GM19193 (cell line): ENCODE measurements at regions not wholly inside any gene's neighbourhood (a gene's known extent, or its start where the extent isn't known, plus 50 kb on each side); places are given as distances from the start of the nearest gene placed in this dataset.

Experiments used
- POLR2A ChIP-seq: IDR thresholded peaks from 4 replicates; pipeline ENCODE4 v1.6.1; 2011; ENCODE audit not compliant: insufficient read depth, insufficient read length; ENCODE audit errors: extremely low read depth

DNA sequence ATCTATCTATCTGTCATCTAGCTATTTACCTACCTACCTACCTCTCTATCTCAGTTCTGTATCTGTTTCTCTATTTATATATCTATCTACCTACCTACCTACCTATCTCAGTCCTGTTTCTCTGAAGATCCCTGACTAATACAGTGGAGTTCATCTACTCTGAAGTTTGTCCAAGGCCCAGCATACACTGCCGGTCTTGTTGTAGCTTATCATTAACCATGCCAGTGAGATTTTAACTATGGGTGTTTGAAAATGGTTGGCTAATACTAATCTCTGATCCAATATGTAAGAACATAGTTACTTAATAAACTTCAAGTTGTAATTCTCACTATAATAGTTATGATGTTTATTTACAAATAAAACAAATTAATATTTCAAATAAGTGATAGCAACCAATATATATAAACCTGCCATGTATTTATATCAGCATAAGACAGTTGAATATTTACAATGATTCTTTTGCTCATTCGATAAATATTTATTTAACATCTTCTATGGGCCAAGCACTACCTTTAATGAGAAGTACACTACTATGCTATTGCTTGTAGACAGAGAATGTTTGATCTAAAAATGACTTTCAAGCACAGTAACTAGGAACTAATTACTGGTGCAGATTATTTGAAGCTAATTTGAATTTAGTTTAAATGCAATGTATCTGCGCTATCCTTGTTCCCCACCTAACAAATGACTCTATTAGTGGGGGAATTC, 242.1 kb downstream of the KLF5 start:
- no peak for TF ChIP-seq POLR2A

DNA sequence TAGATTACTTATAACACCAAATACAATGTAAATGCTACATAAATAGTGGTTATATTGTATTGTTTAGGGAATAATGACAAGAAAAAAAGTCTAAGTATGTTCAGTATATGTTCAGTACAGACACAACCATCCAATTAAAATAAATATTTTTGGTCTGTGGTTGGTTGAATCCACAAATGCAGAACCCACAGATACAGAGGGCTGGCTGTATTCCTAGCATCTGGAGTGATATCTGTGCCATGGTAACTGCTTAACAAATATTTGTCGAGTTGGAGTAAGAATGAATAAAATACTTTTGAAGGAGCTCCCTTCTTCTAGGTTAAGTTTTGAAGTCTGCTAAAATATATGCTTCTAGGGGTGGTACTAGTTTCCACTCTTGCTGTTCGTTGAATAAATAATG, 241.0 kb downstream of the KLF5 start:
- no peak for TF ChIP-seq POLR2A

DNA sequence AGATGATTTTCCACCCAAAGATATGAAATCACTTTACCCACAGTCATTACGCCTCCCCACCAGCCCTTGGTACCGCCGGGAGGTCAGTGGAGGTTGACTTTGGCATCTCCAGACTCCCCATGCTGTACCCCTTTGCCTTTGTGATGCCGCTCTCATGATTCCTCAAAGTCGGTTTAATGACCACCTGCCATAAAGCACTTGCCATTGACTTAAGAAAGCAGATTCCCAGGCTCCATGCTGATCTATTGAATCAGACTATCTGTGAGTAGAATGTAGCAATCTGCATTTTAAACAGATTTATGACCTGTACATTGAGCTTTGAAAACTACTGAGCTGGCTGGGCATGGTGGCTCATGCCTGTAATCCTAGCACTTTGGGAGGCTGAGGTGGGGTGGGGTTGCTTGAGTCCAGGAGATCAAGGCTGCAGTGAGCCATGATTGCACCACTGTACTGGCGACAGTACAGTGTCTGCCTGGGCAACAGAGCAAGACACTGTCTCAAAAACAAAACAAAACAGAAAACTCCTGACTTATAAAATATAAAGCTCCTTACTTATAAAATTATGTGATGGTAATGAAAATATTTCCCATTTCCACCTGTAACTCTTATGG, 235.2 kb downstream of the KLF5 start:
- no peak for TF ChIP-seq POLR2A

DNA sequence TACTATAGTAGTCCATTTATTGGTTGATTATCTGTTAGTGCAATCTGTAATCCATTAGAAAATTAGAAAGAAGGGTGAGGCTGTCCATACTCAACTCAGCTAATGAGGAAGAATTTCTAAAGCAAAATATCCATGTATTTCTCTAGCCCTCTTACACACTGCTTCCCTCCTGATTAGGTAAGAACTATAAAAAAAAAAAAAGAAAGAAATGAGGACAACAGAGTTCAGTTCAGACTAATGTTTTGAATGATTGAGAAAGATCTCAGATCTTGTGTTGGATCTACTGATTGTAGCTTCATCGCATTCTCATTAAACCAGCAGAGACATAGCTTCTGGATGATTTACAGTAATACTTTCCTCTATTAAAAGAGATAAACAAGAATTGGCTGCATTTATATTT, 233.3 kb downstream of the KLF5 start:
- no peak for TF ChIP-seq POLR2A

DNA sequence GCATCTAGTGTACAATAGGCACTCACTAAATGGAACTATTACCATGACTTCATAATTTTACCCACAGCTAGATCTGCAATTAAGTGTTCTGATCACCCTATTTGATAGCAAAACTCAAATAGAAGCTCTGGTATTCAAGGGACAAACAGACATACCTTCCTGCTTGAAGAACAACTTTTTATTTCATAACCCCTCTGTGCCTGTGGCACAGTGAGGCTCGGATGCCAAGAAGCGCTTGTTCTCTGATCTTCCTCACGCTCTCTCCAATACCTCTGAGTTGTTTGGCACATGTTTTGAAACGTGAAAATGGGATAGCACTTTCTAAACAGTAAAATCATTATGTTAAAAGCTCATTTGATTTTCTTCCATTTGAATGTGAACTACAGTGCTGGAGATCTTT, 232.0 kb downstream of the KLF5 start:
- TF ChIP-seq POLR2A = no peak

DNA sequence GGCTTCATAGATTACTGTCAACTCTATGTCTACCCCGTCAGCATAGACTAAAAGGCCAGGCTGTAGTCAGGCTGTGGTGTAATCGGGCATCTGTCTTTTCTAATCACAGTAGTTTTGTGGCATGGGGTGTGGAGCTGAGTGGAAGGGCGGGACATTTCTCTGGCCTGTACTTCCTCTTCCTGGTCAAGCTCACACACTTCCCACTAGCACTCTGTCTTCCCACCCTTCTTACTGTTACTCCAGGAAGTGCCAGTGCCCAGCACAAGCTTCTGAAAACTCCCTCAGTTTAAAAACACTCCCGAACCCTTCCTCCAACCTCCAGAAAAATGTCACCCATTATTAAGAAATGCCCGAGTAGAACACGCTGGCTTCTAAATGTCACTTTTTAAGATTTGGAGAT, 229.8 kb downstream of the KLF5 start:
- TF ChIP-seq POLR2A = no peak

DNA sequence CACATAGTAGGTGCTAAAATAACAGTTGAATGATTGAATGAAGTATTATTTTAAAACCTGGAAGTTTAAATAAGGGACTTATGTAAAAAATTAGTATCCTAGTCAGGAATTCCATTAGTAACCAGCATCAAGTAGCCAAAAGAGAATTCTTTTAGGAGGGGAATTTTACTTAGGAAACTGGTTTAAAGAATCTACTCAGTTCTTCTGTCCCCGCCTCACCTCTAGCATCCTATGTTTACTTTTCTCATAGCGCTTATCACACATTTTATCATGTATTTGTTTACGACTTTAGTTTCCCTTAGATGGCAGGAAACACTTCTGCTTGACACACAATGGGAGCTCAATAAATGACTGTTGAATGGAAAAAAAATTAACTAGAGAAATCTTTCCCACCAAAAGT, 229.0 kb downstream of the KLF5 start:
- no peak for TF ChIP-seq POLR2A

DNA sequence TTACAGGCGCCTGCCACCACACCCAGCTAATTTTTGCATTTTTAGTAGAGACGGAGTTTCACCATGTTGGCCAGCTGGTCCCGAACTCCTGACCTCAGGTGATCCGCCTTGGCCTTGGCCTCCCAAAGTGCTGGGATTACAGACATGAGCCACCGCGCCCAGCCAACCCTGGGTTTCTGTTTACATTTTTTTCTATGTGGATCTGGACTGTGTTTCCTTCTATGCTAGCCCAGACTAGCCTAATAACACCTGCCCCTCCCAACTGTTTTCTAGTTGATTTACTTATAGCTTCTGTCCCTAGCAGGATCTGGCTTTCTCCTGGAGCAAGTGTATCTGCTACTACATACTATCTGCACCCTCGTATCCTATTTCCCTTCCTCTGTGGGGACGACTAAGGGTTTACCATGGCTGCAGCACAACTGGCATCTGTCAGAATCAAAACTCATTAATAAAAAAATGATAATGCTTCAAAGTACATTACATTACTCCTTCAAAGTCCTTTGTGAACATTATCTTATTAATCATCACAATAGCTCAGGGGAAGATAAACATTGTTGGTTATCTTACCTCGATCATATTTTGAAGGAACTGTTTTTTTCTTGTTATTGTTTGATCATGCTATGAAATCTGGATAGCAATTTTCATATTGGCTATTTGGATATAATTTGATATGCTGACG, 228.3 kb downstream of the KLF5 start:
- TF ChIP-seq POLR2A = no peak

DNA sequence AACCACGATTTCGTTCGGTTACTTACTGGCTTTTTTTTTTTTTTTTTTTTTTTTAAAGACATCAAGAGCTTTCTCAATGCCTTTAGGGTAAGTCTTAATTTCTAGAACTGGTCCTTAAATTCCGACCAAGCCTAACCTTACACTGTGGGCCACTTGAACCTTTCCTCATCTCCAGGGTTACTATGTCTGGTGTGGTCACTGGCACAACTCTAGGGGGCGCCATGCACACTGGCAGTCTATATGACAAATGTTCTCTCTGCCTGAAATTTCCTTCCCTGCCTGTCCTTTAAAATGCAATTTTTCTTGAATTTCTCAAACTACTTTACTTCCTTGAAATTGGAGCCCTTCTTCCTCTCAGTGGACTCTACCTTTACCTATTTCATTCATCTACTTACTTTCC, 227.4 kb downstream of the KLF5 start:
- no peak for TF ChIP-seq POLR2A

DNA sequence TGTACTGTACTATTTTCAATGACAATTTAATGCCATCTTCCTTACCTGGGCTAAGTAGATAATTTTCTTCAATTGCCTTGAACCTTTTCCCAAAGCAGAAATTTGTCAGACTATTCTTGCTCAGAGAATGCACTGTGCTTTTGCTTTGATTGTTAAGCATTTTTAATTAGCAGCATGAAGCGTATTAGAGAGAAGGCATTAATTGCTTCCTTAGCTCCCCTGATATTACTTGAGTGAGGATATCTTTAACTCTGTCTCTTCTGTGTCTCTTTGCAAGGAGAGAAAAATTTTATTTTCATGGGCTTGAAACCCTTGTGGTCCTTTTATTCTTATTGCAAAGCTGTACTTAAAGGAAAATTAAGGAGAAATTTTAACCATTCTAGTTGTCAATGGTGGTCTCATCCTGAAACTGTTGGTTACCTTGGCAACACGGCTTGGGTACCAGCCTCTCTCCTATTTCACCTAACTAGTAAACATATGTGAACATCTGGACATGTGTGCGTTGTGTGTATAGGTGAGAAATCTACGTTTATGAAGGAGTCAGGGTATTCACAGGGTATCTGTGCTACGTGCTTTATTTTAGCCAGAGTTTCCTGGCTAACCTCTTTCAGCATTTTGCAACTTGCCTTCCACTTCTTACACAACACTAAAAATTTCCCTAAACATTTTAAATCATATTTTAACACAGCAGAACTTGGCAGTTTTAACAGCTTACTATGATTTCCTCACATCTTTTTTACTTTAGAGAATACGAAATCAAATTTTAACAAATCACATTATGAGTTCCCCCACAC, 225.5 kb downstream of the KLF5 start:
- TF ChIP-seq POLR2A = no peak

DNA sequence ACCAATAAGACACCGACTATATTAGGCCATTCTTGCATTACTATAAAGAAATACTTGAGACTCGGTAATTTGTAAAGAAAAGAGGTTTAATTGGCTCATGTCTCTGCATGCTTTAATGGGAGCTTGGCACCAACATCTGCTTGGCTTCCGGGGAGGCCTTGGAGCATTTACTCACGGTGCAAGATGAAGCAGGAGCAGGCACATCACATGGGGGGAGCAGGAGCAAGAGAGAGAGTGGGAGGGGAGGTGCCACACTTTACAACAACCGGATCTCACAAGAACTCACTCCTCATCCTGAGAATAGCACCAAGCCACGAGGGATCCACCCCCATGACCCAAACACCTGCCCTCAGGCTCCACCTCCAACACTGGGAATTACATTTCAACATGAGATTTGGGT, 224.8 kb downstream of the KLF5 start:
- TF ChIP-seq POLR2A = no peak

DNA sequence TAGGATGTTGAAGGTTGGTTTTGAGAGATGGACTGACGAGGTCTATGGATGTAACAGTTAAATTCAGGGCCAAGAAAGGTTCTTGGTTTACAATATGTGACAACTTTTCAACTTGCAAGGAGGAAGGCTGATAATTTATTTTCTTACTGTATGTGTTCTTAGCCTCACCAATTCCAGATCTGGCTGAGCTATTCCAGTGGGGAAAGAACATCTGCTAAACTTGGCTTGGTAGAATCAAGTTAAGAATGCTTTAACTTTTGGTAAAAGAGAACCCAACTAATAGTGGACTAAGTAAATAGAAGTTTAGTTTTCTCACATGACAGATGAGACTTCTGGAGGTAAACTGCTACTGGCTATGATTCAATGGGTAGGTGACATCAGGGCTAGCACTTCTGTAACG, 222.9 kb downstream of the KLF5 start:
- no peak for TF ChIP-seq POLR2A

DNA sequence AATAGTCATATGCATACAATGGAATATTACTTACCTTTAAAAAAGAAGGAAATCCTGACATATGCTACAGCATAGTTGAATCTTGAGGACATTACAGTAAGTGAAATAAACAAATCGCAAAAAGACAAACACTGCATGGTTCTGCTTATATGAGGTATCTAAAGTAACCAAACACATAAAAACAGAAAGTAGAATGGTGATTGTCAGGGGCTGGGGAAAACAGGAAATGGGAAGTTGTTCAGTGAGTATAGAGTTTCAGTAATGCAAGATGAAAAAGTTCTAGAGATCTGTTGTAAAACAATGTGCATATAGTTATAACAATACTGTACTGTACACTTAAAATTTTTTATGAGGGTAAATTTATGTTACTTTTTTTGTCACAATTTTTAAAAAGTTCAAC, 219.4 kb downstream of the KLF5 start:
- no peak for TF ChIP-seq POLR2A

DNA sequence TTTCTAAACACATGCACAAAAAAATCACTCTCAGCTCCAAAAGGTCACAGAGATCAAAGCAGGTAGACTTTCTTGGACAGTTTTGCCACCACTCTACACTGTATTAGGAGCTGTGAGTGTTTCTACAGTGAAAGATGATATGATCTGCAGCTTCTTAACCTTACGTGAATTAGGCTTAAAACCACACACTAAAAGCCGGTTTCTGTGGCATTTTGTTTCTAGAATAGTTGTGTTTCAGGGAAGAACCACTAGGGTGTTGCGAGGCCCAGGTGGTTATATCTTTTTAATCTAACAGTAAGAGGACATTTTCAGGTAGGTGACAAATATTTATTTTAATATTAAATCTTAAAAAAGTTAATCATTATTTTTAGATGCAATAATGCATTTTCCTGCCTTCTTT, 216.4 kb downstream of the KLF5 start:
- no peak for TF ChIP-seq POLR2A

DNA sequence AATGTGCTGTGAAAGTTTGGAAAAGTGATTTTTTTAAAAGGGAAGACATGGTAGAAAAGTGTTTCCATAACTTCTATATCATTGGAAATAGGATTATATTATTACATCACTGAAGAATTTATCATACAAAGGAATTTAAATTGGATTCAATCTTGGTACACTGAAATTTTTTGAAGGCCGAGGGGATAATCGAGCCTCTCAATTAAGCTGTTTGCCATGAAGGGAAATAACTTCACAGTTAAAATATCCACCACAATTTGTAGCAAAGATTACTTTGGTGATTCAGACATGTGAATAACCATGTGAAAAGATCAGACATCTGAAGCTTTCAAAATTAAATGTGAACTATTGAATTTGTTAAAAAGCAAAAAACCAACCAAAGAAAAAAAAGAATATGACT, 215.3 kb downstream of the KLF5 start:
- TF ChIP-seq POLR2A = no peak
